Stimulated activated CD8-positive, alpha-beta memory T cell treated with anti-CD3 and anti-CD28 coated beads, Interleukin-7, amount 100 ng/mL, for 4 hours (primary cell): ENCODE measurements at regions not wholly inside any gene's neighbourhood (a gene's known extent, or its start where the extent isn't known, plus 50 kb on each side); places are given as distances from the start of the nearest gene placed in this dataset.
"Not testable (repeated sequence)": the region's sequence is repeated elsewhere in the genome, so short reads cannot be mapped to it uniquely, and the experiment has no call there.

Experiments
- DNase-seq, 2 donors: peaks; one replicate each; pipeline ENCODE4 v3.0.0-alpha.2; 2020; ENCODE audit warnings: low read depth in 2 of 2

- DNase-seq, result no peak
Observed at GRCh38 chr13:70518081-70518480, 409.8 kb upstream of the KLHL1 start.

DNA sequence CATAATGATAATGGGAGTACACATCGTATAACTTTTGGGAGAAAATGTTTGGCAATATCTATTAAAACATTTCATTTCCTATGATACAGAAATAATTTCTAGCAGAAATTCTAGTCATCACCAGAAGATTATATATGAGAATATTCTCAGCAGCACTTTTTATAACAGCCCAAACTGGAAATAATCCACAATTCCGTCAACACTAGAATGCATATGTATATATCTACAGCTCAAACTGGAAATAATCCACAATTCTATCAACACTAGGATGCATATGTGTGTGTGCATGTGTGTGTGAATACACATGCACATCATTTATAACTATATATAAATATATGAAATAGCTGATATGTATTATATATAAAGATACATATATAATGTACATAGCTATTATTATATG lies 408.0 kb upstream of the KLHL1 start:
- no peak for DNase-seq

GRCh38 chr13:70511861-70512417 lies 403.7 kb upstream of the KLHL1 start:
- DNase-seq, result not testable (repeated sequence)

GRCh38 chr13:70505809-70506208 lies 397.6 kb upstream of the KLHL1 start:
- DNase-seq, result no peak

DNA sequence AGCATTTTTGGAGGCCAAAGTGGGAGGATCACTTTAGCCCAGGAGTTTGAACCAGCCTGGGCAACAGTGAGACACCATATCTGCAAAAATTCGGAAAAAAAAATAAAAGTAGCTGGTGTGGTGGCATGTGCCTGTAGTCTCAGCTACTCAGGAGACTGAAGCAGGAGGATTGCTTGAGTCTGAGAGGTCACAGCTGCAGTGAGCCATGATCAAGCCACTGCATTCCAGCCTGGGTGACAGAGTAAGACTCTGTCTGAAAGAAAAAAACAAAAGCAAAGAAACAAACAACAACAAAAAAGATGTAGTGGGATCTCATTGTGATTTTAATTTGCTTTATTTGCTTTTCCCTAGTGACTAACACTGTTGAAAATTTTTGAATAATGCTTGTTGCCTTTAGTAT lies 394.7 kb upstream of the KLHL1 start:
- no peak for DNase-seq

DNA sequence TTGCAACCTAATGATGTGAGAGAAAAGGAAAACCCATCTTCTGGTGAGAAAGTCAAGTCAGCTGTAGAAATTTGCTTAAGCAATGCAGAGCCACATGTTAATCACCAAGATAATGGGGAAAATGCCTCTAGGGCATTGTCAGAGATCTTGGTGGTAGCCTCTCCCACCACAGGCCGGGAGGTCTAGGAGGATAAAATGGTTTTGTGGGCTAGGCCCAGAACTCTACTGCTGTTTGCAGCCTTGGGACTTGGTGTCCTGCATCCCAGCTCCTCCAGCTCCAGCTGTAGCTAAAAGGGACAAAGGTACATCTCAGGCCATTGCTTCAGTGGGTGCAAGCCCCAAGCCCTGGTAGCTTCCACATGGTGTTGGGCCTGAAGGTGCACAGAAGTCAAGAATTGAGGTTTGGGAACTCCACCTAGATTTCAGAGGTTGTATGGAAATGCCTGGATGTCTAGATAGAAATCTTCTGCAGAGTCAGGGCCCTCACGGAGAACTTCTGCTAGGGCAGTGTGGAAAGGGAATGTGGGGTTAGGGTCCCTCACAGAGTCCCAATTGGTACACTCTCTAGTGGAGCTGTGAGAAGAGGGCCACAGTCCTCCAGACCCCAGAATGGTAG lies 382.2 kb upstream of the KLHL1 start:
- DNase-seq, result no peak

DNA sequence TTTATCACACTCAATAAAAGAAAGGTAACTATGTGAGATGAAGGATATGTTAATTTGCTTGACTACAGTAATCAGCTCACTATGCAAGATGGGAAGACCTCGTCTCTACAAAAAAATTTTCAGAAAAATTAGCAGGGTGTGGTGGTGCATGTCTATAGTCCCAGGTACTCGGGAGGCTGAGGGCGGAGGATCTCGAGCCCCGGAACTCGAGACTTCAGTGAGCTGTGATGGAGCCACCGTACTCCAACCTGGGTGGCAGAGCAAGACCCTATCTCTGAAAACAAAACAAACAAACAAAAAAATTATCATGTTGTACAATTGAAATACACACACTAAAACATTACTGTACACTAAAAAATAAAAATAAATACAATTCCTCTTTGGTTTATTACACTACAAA lies 376.7 kb upstream of the KLHL1 start:
- DNase-seq, result no peak

- no peak for DNase-seq
Observed at GRCh38 chr13:70483599-70484276, 375.5 kb upstream of the KLHL1 start.

- no peak for DNase-seq
Observed at GRCh38 chr13:70473907-70474306, 365.7 kb upstream of the KLHL1 start.

GRCh38 chr13:70469077-70469476 lies 360.8 kb upstream of the KLHL1 start:
- DNase-seq, result no peak

DNA sequence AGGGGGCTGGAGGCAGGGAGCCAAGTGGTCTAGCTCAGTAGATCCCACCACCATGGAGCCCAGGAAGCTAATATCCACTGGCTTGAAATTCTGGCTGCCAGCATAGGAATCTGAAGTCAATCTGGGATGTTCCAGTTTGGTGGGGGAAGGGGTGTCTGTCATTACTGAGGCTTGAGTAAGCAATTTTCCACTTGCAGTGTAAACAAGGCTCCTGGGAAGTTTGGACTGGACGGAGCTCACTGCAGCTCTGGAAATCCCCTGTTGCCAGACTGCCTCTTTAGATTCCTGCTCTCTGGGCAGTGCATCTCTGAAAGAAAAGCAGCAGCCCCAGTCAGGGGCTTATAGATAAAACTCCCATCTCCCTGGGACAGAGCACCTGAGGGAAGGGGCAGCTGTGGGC lies 349.2 kb upstream of the KLHL1 start:
- no peak for DNase-seq

DNA sequence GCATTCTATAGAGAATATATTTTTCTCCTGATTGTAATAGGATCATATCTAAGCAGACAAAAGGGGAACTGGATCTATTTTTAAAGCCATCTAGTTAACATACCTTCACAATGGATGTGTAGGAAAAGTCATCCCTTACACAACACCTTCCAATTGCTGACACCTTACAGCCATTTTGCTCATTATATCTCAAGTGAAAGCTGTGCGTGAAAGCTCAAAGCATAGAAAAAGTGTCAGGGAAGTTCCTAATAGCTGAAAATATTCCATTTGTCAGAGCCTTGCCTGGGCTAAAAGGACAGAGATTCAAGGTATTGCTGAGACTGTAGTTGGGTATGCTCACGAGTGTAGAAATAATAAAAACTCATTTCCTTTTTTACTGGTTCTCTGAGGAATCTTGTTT lies 340.6 kb upstream of the KLHL1 start:
- no peak for DNase-seq

DNA sequence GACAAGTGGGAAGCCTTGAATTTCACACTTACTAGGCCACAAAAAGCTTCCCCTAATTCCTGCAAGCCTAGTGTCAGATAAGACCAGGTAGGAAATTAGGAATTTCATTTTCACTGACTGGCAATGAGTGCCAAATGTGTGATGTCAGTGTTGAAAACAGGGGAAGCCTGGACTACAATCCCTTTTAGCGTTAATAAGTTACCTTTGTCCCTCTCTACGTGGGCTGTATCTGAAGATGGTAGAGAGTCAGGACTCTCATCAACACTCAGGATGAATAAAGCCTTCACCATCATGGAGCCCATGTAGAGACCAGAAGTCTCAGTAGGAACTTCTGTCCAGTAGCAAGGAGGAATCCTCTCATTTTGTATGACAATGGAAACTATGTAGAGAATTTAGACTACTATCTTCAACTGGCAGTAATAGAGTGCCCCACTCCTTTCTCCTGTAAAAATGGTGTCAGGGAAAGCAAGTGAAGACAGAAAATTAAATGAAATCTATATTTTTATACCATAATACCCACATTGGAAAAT lies 324.1 kb upstream of the KLHL1 start:
- DNase-seq, result no peak

DNA sequence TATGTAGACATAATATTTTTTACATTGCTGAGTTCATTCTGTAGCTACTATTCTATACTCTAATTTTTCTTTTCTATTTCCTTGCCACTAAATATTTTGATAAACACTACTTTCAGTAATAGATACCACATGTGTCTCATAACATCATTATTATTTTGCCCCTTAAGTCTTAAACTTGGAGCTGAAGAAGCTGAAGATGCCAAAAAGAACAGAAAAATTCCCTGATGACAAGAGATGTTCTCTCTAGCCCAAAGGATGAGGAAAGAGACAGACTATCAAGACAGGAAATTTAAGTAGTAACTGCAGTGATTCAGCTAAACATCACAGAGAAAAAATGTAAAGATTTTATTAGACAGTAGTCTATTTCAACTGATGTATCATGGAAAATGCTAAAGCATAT lies 322.0 kb upstream of the KLHL1 start:
- no peak for DNase-seq

- no peak for DNase-seq
Observed at GRCh38 chr13:70424928-70425327, 316.7 kb upstream of the KLHL1 start.

DNA sequence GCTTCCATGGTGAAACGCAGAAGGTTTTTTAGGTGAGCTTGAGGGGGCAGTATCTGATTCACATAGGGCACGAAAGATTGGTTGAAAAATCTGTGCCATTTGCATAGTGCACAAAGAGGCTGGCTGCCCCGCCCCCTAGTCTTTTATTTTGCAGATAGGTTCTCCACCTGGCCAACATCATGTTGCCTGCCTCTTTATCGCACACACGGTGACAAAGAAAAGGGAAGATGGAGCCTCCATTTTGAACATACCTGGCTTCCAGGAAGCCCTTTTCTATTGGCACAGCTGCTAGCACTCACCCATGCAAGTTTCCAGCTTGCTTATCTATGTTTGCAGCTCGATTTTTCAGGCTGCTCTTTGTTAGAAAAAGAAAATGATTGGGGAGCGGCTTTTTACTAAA lies 316.2 kb upstream of the KLHL1 start:
- DNase-seq, result no peak

GRCh38 chr13:70415136-70415535 lies 306.9 kb upstream of the KLHL1 start:
- no peak for DNase-seq

GRCh38 chr13:70408865-70409264 lies 300.6 kb upstream of the KLHL1 start:
- no peak for DNase-seq

GRCh38 chr13:70407486-70407885 lies 299.2 kb upstream of the KLHL1 start:
- no peak for DNase-seq

GRCh38 chr13:70405266-70405665 lies 297.0 kb upstream of the KLHL1 start:
- DNase-seq, result no peak

DNA sequence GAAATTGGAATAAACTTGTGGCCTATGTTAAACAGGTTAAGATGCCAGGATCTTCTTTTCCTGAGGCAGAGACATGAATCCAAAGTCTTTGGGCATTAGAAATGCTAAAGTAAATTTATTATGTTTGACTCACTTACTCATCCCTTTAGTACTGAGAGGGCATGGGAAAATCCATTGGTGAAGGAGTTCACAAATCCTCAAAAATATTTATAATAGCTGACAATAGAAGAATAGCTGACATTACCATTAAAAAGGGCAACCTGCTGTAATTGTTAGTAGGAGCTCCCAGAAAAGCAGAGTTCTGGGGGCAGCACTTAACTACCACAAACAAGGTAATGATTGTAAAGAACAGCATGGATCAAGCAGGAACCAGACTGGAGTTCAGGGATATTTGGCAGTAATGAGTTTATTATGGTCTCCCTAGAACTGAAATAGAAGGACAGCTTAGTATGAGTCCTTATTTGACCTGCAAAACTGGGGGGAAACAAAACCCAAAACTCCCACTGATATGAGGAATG lies 285.8 kb upstream of the KLHL1 start:
- DNase-seq, result no peak

DNA sequence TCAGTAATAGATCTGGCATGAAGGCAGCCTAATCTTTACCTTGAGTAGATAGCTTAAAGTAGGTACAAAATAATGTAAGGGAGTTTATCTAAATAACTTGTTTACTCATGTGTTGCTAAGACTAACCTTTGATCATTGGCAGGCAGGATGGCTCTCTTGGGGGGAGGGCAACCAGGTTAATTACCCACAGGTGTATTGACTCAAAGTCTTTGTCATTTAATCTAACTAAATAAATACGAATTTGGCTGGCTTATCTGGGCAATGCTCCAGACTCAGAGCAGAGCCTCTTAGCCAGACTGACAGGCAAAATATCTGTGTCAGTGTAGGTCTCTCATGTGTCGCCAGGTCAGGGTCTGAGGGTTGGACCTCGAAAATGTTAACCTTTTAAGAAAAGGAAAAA lies 283.4 kb upstream of the KLHL1 start:
- DNase-seq, result no peak

DNA sequence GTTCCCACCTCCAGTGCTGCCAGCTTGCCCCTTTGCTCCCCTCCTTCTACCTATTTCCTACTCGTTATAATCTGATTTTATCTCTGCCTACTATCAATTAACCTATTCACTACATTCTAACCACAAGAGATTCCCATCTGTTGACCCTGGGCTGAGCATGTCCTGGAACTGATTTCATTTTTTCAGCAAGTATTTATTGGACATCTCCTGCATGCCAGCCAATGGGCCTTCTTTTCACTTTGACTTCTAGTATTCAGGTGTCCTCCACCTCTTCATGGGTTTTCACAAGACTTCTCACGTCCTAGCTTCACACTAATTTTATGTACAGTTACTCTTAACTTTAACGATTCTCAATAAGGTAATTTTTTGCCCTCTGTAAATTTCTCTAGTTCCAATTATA lies 282.7 kb upstream of the KLHL1 start:
- DNase-seq, result no peak
